HepG2 (cell line): ENCODE measurements at regions not wholly inside any gene's neighbourhood (a gene's known extent, or its start where the extent isn't known, plus 50 kb on each side); places are given as distances from the start of the nearest gene placed in this dataset.

Experiments
- ATAC-seq: fragments of 200-7000 bp; cut with Tn5 transposase; 3 replicates; pipeline ENCODE4 v1.9.1; 2020; ENCODE audit warnings: mild to moderate bottlenecking, moderate library complexity
- BruUV-seq: library from RNA; stranded (reverse); fragments of 400-500 nt; replicated peaks from 2 replicates; lab custom pipeline; 2021; lab: Mats Ljungman, UMichigan
- CTCF ChIA-PET: fragments of 300-600 bp; formaldehyde crosslinking; extraction: SDS; loops from one replicate; lab custom pipeline; 2021; ENCODE audit warnings: low total read pairs, inconsistent platforms, low intra/inter-chr PET ratio; lab: Yijun Ruan, JAX
- POLR2A ChIA-PET: fragments of 350-600 bp; sonication (Branson Sonifier 250); formaldehyde crosslinking; loops from one replicate; lab custom pipeline; 2020; ENCODE audit warnings: antibody characterized with exemption, inconsistent platforms; lab: Yijun Ruan, JAX
- DNase-seq: peaks from one replicate; pipeline ENCODE4 v3.0.0-alpha.2; 2015; ENCODE audit warnings: low spot score
- FAIRE-seq: peaks from 3 replicates; lab custom pipeline; 2011; peaks lifted over from hg19 to GRCh38; lab: Jason Lieb, UNC
- H2AFZ ChIP-seq: one replicate; pipeline ENCODE4 v1.6.1; 2011; ENCODE audit warnings: low read length, inconsistent platforms
- H3K27ac ChIP-seq: fragments of 300-600 bp; 3 replicates; pipeline ENCODE4 v1.8.0; 2011; ENCODE audit warnings: mixed run types, mild to moderate bottlenecking, mixed read lengths, low read length, inconsistent platforms; ENCODE audit not compliant: insufficient read depth; ENCODE audit errors: extremely low read length
- H3K27me3 ChIP-seq, 2 experiments: fragments of 200-600 bp in 1 of 2; 2 replicates in 1 of 2; 3 replicates in 1 of 2; pipeline versions ENCODE4 v1.6.0 to v1.8.0; 2011; ENCODE audit warnings: low read length in 2 of 2, mild to moderate bottlenecking in 2 of 2, moderate library complexity in 2 of 2, inconsistent platforms in 1 of 2; ENCODE audit not compliant: insufficient read depth in 2 of 2, control insufficient read depth in 1 of 2
- H3K36me3 ChIP-seq, 2 experiments: fragments of 200-600 bp in 1 of 2; replicated peaks in 1 of 2; 2 replicates in 1 of 2; 3 replicates in 1 of 2; pipeline versions ENCODE4 v1.5.1 to v1.8.0; 2011; ENCODE audit warnings: low read length in 2 of 2, inconsistent platforms in 1 of 2; ENCODE audit not compliant: insufficient read depth in 2 of 2, control insufficient read depth in 1 of 2
- H3K4me1 ChIP-seq: 2 replicates; pipeline ENCODE4 v1.5.1; 2012; ENCODE audit warnings: low read length, inconsistent platforms; ENCODE audit not compliant: insufficient read depth
- H3K4me2 ChIP-seq: 2 replicates; pipeline ENCODE4 v1.6.0; 2011; ENCODE audit warnings: low read depth, low read length, inconsistent platforms
- H3K4me3 ChIP-seq, 3 experiments: fragments of 200-600 bp in 1 of 3; sonication (generic), shearing (Covaris generic) in 1 of 3; replicated peaks in 1 of 3; 2 replicates each; pipeline ENCODE4 v1.5.1; 2011 to 2016; ENCODE audit warnings: low read length in 3 of 3, inconsistent platforms in 2 of 3, low read depth in 2 of 3, mild to moderate bottlenecking in 2 of 3, control low read depth in 1 of 3, mixed read lengths in 1 of 3; ENCODE audit not compliant: insufficient read depth in 1 of 3
- H3K79me2 ChIP-seq: one replicate; pipeline ENCODE4 v1.6.1; 2011; ENCODE audit warnings: low read length, inconsistent platforms; ENCODE audit not compliant: insufficient read depth
- H3K9ac ChIP-seq: 2 replicates; pipeline ENCODE4 v1.6.0; 2011; ENCODE audit warnings: mild to moderate bottlenecking, low read depth, low read length, inconsistent platforms; ENCODE audit not compliant: insufficient read depth
- H3K9me3 ChIP-seq: 2 replicates; pipeline ENCODE4 v1.5.1; 2012; ENCODE audit warnings: mild to moderate bottlenecking, low read length
- H4K20me1 ChIP-seq: 2 replicates; pipeline ENCODE4 v1.6.0; 2011; ENCODE audit warnings: inconsistent platforms, mild to moderate bottlenecking, low read length, moderate library complexity; ENCODE audit not compliant: insufficient read depth
- ARID3A ChIP-seq: IDR thresholded peaks from 2 replicates; pipeline ENCODE4 v1.6.1; 2012; ENCODE audit warnings: low read depth, low read length, improper control_type of control experiment
- GATA4 ChIP-seq: sonication (generic); IDR thresholded peaks from 2 replicates; pipeline ENCODE4 v1.6.1; 2016; ENCODE audit warnings: antibody characterized with exemption, low read depth, borderline replicate concordance
- KDM1A ChIP-seq: IDR thresholded peaks from 2 replicates; pipeline ENCODE4 v1.6.1; 2016; ENCODE audit warnings: missing compliant biosample characterization
- MED8 ChIP-seq: sonication (generic); formaldehyde crosslinking; IDR thresholded peaks from 2 replicates; pipeline ENCODE4 v1.8.1; 2023; ENCODE audit warnings: mild to moderate bottlenecking, missing genetic modification reagents; ENCODE audit not compliant: insufficient replicate concordance
- NBN ChIP-seq: fragments of 450-650 bp; conservative IDR thresholded peaks from 2 replicates; pipeline ENCODE4 v1.6.1; 2017
- PITX1 ChIP-seq: sonication (generic); formaldehyde crosslinking; IDR thresholded peaks from 2 replicates; pipeline ENCODE4 v1.5.1; 2020; ENCODE audit warnings: mild to moderate bottlenecking, missing genetic modification reagents
- SP2 ChIP-seq: sonication (generic); formaldehyde crosslinking; IDR thresholded peaks from 2 replicates; pipeline ENCODE4 v1.5.1; 2020; ENCODE audit warnings: mild to moderate bottlenecking, missing genetic modification reagents
- ZFP37 ChIP-seq: sonication (generic); formaldehyde crosslinking; IDR thresholded peaks from 2 replicates; pipeline ENCODE4 v1.4.0; 2020; ENCODE audit warnings: missing genetic modification reagents, borderline replicate concordance
- ZNF256 ChIP-seq: sonication (generic); formaldehyde crosslinking; conservative IDR thresholded peaks from 2 replicates; pipeline ENCODE4 v1.4.0; 2020; ENCODE audit warnings: missing genetic modification reagents
- ZNF276 ChIP-seq: sonication (generic); formaldehyde crosslinking; IDR thresholded peaks from 2 replicates; pipeline ENCODE4 v1.4.0; 2020; ENCODE audit warnings: mild to moderate bottlenecking, low read depth, missing genetic modification reagents
- ZNF317 ChIP-seq: sonication (generic); formaldehyde crosslinking; IDR thresholded peaks from 2 replicates; pipeline ENCODE4 v1.5.0; 2020; ENCODE audit warnings: mild to moderate bottlenecking, missing genetic modification reagents
- ZSCAN29 ChIP-seq: sonication (generic); formaldehyde crosslinking; conservative IDR thresholded peaks from 2 replicates; pipeline ENCODE4 v1.4.0; 2020; ENCODE audit warnings: mild to moderate bottlenecking, missing genetic modification reagents
- in situ Hi-C: cut with HindIII; loops from 2 replicates; pipeline ENCODE4 v1.10.0; 2017; ENCODE audit warnings: low pct_unique_long_range_greater_than_20kb; ENCODE audit not compliant: extremely low pct_ligation_motif_present
- intact Hi-C: fragments of 100-400 bp; cut with micrococcal nuclease; formaldehyde crosslinking; loops from one replicate; pipeline ENCODE4 v1.10.0; 2022; ENCODE audit not compliant: unreplicated experiment
- TF ChIP-seq, protein P1 (sequence below): sonication (generic); formaldehyde crosslinking; IDR thresholded peaks from 2 replicates; pipeline ENCODE4 v1.5.0; 2020; ENCODE audit warnings: missing genetic modification reagents
- TF ChIP-seq, protein P2 (sequence below): IDR thresholded peaks from 2 replicates; pipeline ENCODE4 v1.6.1; 2012; ENCODE audit warnings: low read length, improper control_type of control experiment

- TF ChIP-seq ZNF276 (CRISPR knock-in tag) (no peak), MED8 (CRISPR knock-in tag) (no peak), NBN (no peak), ZNF317 (CRISPR knock-in tag) (no peak), KDM1A (CRISPR knock-in tag) (no peak), PITX1 (CRISPR knock-in tag) (no peak)
These were observed 338.4 kb downstream of the PABPC4L start (continued) for GRCh38 chr4:133863153-133863552.

GRCh38 chr4:133856731-133857355 lies 344.7 kb downstream of the PABPC4L start:
- ATAC-seq (no peak), DNase-seq (no peak), FAIRE-seq (no peak)
- no peak overlapping the region for H3K4me2 ChIP-seq
- H3K27ac ChIP-seq, result no peak overlapping the region
- no peaks in the 10 kb centered on the region for H4K20me1 ChIP-seq
- H2AFZ ChIP-seq, result no peak overlapping the region
- in situ Hi-C loops (no loop called here), intact Hi-C loops (no loop called here)
- no peak overlapping the region for H3K4me3 ChIP-seq
- H3K4me1 ChIP-seq, result no peaks in the 10 kb centered on the region
- BruUV-seq, result no TSS peak
- no peaks in the 10 kb centered on the region for H3K9me3 ChIP-seq
- H3K9ac ChIP-seq, result no peak overlapping the region
- ChIA-PET CTCF (no interaction called here), POLR2A (no interaction called here)
- no peaks in the 10 kb centered on the region for H3K27me3 ChIP-seq
- no peaks in the 10 kb centered on the region for H3K79me2 ChIP-seq
- H3K36me3 ChIP-seq, result no peaks in the 10 kb centered on the region
- no peak for TF ChIP-seq GATA4
- TF ChIP-seq ARID3A, result no peak
- TF ChIP-seq ZSCAN29, result no peak
- TF ChIP-seq ZNF256 (CRISPR knock-in tag), result no peak
- TF ChIP-seq, protein P1, sequence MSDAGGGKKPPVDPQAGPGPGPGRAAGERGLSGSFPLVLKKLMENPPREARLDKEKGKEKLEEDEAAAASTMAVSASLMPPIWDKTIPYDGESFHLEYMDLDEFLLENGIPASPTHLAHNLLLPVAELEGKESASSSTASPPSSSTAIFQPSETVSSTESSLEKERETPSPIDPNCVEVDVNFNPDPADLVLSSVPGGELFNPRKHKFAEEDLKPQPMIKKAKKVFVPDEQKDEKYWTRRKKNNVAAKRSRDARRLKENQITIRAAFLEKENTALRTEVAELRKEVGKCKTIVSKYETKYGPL (CRISPR knock-in tag), result no peak
- no peak for TF ChIP-seq SP2
- TF ChIP-seq, protein P2, sequence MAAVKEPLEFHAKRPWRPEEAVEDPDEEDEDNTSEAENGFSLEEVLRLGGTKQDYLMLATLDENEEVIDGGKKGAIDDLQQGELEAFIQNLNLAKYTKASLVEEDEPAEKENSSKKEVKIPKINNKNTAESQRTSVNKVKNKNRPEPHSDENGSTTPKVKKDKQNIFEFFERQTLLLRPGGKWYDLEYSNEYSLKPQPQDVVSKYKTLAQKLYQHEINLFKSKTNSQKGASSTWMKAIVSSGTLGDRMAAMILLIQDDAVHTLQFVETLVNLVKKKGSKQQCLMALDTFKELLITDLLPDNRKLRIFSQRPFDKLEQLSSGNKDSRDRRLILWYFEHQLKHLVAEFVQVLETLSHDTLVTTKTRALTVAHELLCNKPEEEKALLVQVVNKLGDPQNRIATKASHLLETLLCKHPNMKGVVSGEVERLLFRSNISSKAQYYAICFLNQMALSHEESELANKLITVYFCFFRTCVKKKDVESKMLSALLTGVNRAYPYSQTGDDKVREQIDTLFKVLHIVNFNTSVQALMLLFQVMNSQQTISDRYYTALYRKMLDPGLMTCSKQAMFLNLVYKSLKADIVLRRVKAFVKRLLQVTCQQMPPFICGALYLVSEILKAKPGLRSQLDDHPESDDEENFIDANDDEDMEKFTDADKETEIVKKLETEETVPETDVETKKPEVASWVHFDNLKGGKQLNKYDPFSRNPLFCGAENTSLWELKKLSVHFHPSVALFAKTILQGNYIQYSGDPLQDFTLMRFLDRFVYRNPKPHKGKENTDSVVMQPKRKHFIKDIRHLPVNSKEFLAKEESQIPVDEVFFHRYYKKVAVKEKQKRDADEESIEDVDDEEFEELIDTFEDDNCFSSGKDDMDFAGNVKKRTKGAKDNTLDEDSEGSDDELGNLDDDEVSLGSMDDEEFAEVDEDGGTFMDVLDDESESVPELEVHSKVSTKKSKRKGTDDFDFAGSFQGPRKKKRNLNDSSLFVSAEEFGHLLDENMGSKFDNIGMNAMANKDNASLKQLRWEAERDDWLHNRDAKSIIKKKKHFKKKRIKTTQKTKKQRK, result no peak
- TF ChIP-seq ZFP37 (CRISPR knock-in tag), result no peak
